CD14-positive monocyte (primary cell): ENCODE measurements at regions not wholly inside any gene's neighbourhood (a gene's known extent, or its start where the extent isn't known, plus 50 kb on each side); places are given as distances from the start of the nearest gene placed in this dataset.

ENCODE experiments used
- small RNA-seq: library from RNA; depleted of rRNA; stranded (forward); fragments of <200 nt; gene quantifications from one replicate; pipeline ENCODE3, GENCODE V24; 2012; ENCODE audit warnings: low read depth; ENCODE audit not compliant: insufficient read length

Small RNAs in the stretch of these regions (small RNA-seq; reads per million reads assigned to genes)
- gene RNA5-8SP4, result 8.5 reads per million, percentile 70 among the genes with 10 or more reads in this experiment
